ENCODE measurements at regions not wholly inside any gene's neighbourhood (a gene's known extent, or its start where the extent isn't known, plus 50 kb on each side); places are given as distances from the start of the nearest gene placed in this dataset.

- Histone ChIP-seq H3K36me3 (replicated peaks; ENCODE audit: insufficient read depth, low read depth) (no peaks in the 10 kb centered on the region), H4K20me1 (ENCODE audit: insufficient read depth, poor library complexity, severe bottlenecking) (no peaks in the 10 kb centered on the region), H3K79me2 (no peaks in the 10 kb centered on the region), H3K4me1 (ENCODE audit: insufficient read depth) (peaks cover 10% of the 10 kb centered on the region), H3K4me3 (no peak overlapping the region), H3K9me3 (ENCODE audit: low read depth) (no peaks in the 10 kb centered on the region), H3K27me3 (no peaks in the 10 kb centered on the region), H3K9me2 (replicated peaks; ENCODE audit: insufficient read depth) (no peaks in the 10 kb centered on the region), H3K4me2 (no peak overlapping the region), H2AFZ (no peak overlapping the region), H3K27ac (no peak overlapping the region)
- TF ChIP-seq EZH2 (IDR thresholded peaks at IDR 0.05; ENCODE audit: borderline replicate concordance): no peak
- no peak for TF ChIP-seq CTCF (IDR thresholded peaks at IDR 0.05; ENCODE audit: poor library complexity)
- TF ChIP-seq EZH2phosphoT487 (IDR thresholded peaks at IDR 0.05; ENCODE audit: low read depth, severe bottlenecking, unreplicated experiment): no peak
- no peak for DNase-seq (ENCODE audit: low spot score)
- 89% methylated on average over 4 of the region's 4 CpGs for WGBS (ENCODE audit: low lambda C conversion rate, missing lambda C conversion rate)
Observed at GRCh38 chr9:115391168-115391825, 273.3 kb upstream of the TNC start.

- Histone ChIP-seq H3K79me2 (no peaks in the 10 kb centered on the region), H3K36me3 (replicated peaks; ENCODE audit: insufficient read depth, low read depth) (no peaks in the 10 kb centered on the region), H3K27ac (no peak overlapping the region), H2AFZ (no peak overlapping the region), H3K9me2 (replicated peaks; ENCODE audit: insufficient read depth) (no peaks in the 10 kb centered on the region), H3K4me1 (ENCODE audit: insufficient read depth) (peaks cover 14% of the 10 kb centered on the region), H4K20me1 (ENCODE audit: insufficient read depth, poor library complexity, severe bottlenecking) (no peaks in the 10 kb centered on the region), H3K9me3 (ENCODE audit: low read depth) (no peaks in the 10 kb centered on the region), H3K27me3 (no peaks in the 10 kb centered on the region), H3K4me2 (no peak overlapping the region), H3K4me3 (no peak overlapping the region)
- no peak for TF ChIP-seq CTCF (IDR thresholded peaks at IDR 0.05; ENCODE audit: poor library complexity)
- no peak for TF ChIP-seq EZH2 (IDR thresholded peaks at IDR 0.05; ENCODE audit: borderline replicate concordance)
- TF ChIP-seq EZH2phosphoT487 (IDR thresholded peaks at IDR 0.05; ENCODE audit: low read depth, severe bottlenecking, unreplicated experiment): no peak
- 91% methylated on average over 7 of the region's 7 CpGs for WGBS (ENCODE audit: low lambda C conversion rate, missing lambda C conversion rate)
- DNase-seq (ENCODE audit: low spot score): no peak
Observed at GRCh38 chr9:115393976-115394775, 276.2 kb upstream of the TNC start.

GRCh38 chr9:115395511-115396021, 277.6 kb upstream of the TNC start:
- H3K4me2 ChIP-seq: no peak overlapping the region
- DNase-seq (ENCODE audit: low spot score): peak; percentile 17
- H3K27me3 ChIP-seq: no peaks in the 10 kb centered on the region
- H4K20me1 ChIP-seq (ENCODE audit: insufficient read depth, poor library complexity, severe bottlenecking): no peaks in the 10 kb centered on the region
- 65% methylated on average over 1 of the region's 1 CpG for WGBS (ENCODE audit: low lambda C conversion rate, missing lambda C conversion rate)
- no peak overlapping the region for H3K4me3 ChIP-seq
- no peaks in the 10 kb centered on the region for H3K36me3 ChIP-seq (replicated peaks; ENCODE audit: insufficient read depth, low read depth)
- H3K4me1 ChIP-seq (ENCODE audit: insufficient read depth): peaks cover 14% of the 10 kb centered on the region
- H3K9me2 ChIP-seq (replicated peaks; ENCODE audit: insufficient read depth): no peaks in the 10 kb centered on the region
- H3K9me3 ChIP-seq (ENCODE audit: low read depth): no peaks in the 10 kb centered on the region
- no peak overlapping the region for H2AFZ ChIP-seq
- TF ChIP-seq EZH2 (IDR thresholded peaks at IDR 0.05; ENCODE audit: borderline replicate concordance) (no peak), EZH2phosphoT487 (IDR thresholded peaks at IDR 0.05; ENCODE audit: low read depth, severe bottlenecking, unreplicated experiment) (no peak), CTCF (IDR thresholded peaks at IDR 0.05; ENCODE audit: poor library complexity) (no peak)
- H3K27ac ChIP-seq: peak overlapping the region; percentile 33
- no peaks in the 10 kb centered on the region for H3K79me2 ChIP-seq
